ENCODE measurements at regions not wholly inside any gene's neighbourhood (a gene's known extent, or its start where the extent isn't known, plus 50 kb on each side); places are given as distances from the start of the nearest gene placed in this dataset.

DNA sequence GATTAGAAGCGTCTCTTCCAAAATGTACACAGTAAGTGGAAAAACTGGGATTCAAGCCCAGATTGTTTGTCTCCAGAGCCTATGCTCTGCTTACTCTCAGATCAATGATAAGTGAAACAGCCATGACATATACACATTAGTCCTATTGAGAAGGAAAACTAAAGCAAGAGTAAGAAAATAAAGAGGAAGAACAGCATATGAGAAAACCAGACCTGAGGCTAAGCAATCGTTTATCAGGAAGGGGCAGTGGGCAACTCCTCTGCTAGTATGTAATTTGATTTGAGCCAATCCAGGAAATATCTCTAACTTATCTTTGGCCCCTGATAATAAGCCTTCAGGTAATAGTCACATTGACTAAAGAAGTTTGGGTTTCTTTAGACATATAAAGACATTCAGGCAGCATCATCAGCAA lies 789.9 kb upstream of the C9orf72 start:
- TF ChIP-seq, protein P1, sequence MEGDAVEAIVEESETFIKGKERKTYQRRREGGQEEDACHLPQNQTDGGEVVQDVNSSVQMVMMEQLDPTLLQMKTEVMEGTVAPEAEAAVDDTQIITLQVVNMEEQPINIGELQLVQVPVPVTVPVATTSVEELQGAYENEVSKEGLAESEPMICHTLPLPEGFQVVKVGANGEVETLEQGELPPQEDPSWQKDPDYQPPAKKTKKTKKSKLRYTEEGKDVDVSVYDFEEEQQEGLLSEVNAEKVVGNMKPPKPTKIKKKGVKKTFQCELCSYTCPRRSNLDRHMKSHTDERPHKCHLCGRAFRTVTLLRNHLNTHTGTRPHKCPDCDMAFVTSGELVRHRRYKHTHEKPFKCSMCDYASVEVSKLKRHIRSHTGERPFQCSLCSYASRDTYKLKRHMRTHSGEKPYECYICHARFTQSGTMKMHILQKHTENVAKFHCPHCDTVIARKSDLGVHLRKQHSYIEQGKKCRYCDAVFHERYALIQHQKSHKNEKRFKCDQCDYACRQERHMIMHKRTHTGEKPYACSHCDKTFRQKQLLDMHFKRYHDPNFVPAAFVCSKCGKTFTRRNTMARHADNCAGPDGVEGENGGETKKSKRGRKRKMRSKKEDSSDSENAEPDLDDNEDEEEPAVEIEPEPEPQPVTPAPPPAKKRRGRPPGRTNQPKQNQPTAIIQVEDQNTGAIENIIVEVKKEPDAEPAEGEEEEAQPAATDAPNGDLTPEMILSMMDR (optimal IDR thresholded peaks at IDR 0.05 in 1 of 3, IDR thresholded peaks at IDR 0.05 in 1 of 3, conservative IDR thresholded peaks at IDR 0.05 in 1 of 3; ENCODE audit: extremely low read depth in 1 of 3, insufficient read depth in 2 of 3, low read length in 3 of 3) = no peak
- TF ChIP-seq EZH2 (IDR thresholded peaks at IDR 0.05; ENCODE audit: low read length) = no peak
- Histone ChIP-seq H3K27ac (ENCODE audit: control insufficient read depth, insufficient read depth, low read length) (no peak overlapping the region), H3K9me1 (ENCODE audit: control insufficient read depth, extremely low read depth, insufficient read depth, low read length) (no peaks in the 10 kb centered on the region), H3K4me1 (ENCODE audit: control insufficient read depth, extremely low read depth, insufficient read depth, low read length) (no peaks in the 10 kb centered on the region), H2AFZ (ENCODE audit: control insufficient read depth, low read length) (no peak overlapping the region), H3K36me3 (ENCODE audit: control insufficient read depth in 2 of 2, extremely low read depth in 1 of 2, insufficient read depth in 2 of 2, low read length in 2 of 2) (no peaks in the 10 kb centered on the region), H3K9me3 (ENCODE audit: control insufficient read depth, low read depth, low read length) (no peaks in the 10 kb centered on the region), H4K20me1 (ENCODE audit: control insufficient read depth, extremely low read depth, insufficient read depth, low read length) (no peaks in the 10 kb centered on the region), H3K9ac (ENCODE audit: control insufficient read depth, extremely low read depth, insufficient read depth, low read length) (no peak overlapping the region), H3K79me2 (ENCODE audit: control insufficient read depth, insufficient read depth, low read length) (no peaks in the 10 kb centered on the region), H3K4me3 (ENCODE audit: control insufficient read depth in 2 of 3, extremely low read depth in 1 of 3, insufficient read depth in 2 of 3, low read depth in 1 of 3, low read length in 3 of 3) (no peak overlapping the region), H3K27me3 (ENCODE audit: control insufficient read depth, extremely low read depth, insufficient read depth, low read length) (no peaks in the 10 kb centered on the region), H3K4me2 (ENCODE audit: control insufficient read depth, extremely low read depth, insufficient read depth, low read depth, low read length) (no peak overlapping the region)
- no peak for FAIRE-seq
- dilution Hi-C loops (cut with MboI; ENCODE audit: extremely low pct_ligation_motif_present, low sequenced_read_pairs) = no loop called here
- DNase-seq (ENCODE audit: low read depth, low spot score) = no peak

DNA sequence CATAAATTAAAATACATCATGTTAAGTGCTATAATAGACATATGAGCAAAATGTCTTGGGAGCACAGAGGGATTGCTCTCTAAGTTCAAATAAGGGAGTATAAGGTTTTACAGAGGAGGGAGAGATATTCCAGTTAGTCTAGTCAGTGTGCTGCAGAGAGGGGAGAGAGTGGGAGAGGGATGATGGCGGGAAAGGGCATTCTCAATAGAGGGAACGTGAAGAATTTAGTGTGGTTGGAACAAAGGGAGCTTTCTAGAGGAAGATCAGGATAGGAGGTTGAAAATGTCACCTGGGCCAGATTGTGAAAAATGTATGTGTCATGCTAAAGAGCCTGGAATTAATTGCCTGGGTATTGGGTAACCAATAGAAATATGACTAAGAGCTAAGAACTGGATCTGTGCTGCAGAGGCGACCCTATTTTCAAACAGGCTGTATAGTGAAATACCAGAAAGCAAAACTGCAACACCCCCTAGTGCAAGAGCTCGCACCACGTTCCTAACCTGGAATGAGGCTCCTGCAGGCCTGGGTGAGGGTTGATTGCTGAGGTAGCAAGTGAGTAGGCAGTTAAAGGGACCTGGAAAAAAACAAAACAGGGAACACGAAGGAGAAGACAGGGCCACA lies 791.8 kb upstream of the C9orf72 start:
- H3K4me2 ChIP-seq (ENCODE audit: control insufficient read depth, extremely low read depth, insufficient read depth, low read depth, low read length) = no peak overlapping the region
- TF ChIP-seq, protein P1 (optimal IDR thresholded peaks at IDR 0.05 in 1 of 3, IDR thresholded peaks at IDR 0.05 in 1 of 3, conservative IDR thresholded peaks at IDR 0.05 in 1 of 3; ENCODE audit: extremely low read depth in 1 of 3, insufficient read depth in 2 of 3, low read length in 3 of 3) = peak in 1 of 3 experiments; percentile 2
- no peak for TF ChIP-seq EZH2 (IDR thresholded peaks at IDR 0.05; ENCODE audit: low read length)
- H3K27me3 ChIP-seq (ENCODE audit: control insufficient read depth, extremely low read depth, insufficient read depth, low read length) = no peaks in the 10 kb centered on the region
- H3K79me2 ChIP-seq (ENCODE audit: control insufficient read depth, insufficient read depth, low read length) = no peaks in the 10 kb centered on the region
- no peaks in the 10 kb centered on the region for H3K9me3 ChIP-seq (ENCODE audit: control insufficient read depth, low read depth, low read length)
- no peak for DNase-seq (ENCODE audit: low read depth, low spot score)
- no peaks in the 10 kb centered on the region for H3K9me1 ChIP-seq (ENCODE audit: control insufficient read depth, extremely low read depth, insufficient read depth, low read length)
- H3K27ac ChIP-seq (ENCODE audit: control insufficient read depth, insufficient read depth, low read length) = no peak overlapping the region
- H3K9ac ChIP-seq (ENCODE audit: control insufficient read depth, extremely low read depth, insufficient read depth, low read length) = no peak overlapping the region
- FAIRE-seq = no peak
- H4K20me1 ChIP-seq (ENCODE audit: control insufficient read depth, extremely low read depth, insufficient read depth, low read length) = no peaks in the 10 kb centered on the region
- H2AFZ ChIP-seq (ENCODE audit: control insufficient read depth, low read length) = no peak overlapping the region
- H3K4me1 ChIP-seq (ENCODE audit: control insufficient read depth, extremely low read depth, insufficient read depth, low read length) = no peaks in the 10 kb centered on the region
- dilution Hi-C loops (cut with MboI; ENCODE audit: extremely low pct_ligation_motif_present, low sequenced_read_pairs) = no loop called here
- no peaks in the 10 kb centered on the region for H3K36me3 ChIP-seq (ENCODE audit: control insufficient read depth in 2 of 2, extremely low read depth in 1 of 2, insufficient read depth in 2 of 2, low read length in 2 of 2)
- no peak overlapping the region for H3K4me3 ChIP-seq (ENCODE audit: control insufficient read depth in 2 of 3, extremely low read depth in 1 of 3, insufficient read depth in 2 of 3, low read depth in 1 of 3, low read length in 3 of 3)

Data from keratinocyte (primary cell).